Neural progenitor cell (in vitro differentiated cells): ENCODE measurements at regions not wholly inside any gene's neighbourhood (a gene's known extent, or its start where the extent isn't known, plus 50 kb on each side); places are given as distances from the start of the nearest gene placed in this dataset.

Experiments used
- DNase-seq: peaks from one replicate; pipeline ENCODE4 v3.0.0-alpha.2; 2016; ENCODE audit warnings: low spot score
- H2AFZ ChIP-seq: fragments of 200-600 bp; sonication (generic); replicated peaks from 2 replicates; pipeline ENCODE4 v1.6.1; 2016; ENCODE audit warnings: antibody characterized with exemption
- H3F3A ChIP-seq: fragments of 200-600 bp; sonication (generic); 2 replicates; pipeline ENCODE4 v1.6.1; 2016; ENCODE audit warnings: antibody characterized with exemption, low read depth
- H3K27ac ChIP-seq: fragments of 200-600 bp; sonication (generic); 2 replicates; pipeline ENCODE4 v1.5.1; 2016; ENCODE audit warnings: mild to moderate bottlenecking
- H3K27me3 ChIP-seq: fragments of 200-600 bp; sonication (generic); 2 replicates; pipeline ENCODE4 v1.6.1; 2016; ENCODE audit warnings: mild to moderate bottlenecking, moderate library complexity
- H3K36me3 ChIP-seq: fragments of 200-600 bp; sonication (generic); 2 replicates; pipeline ENCODE4 v1.5.1; 2016
- H3K4me1 ChIP-seq: fragments of 200-600 bp; sonication (generic); 2 replicates; pipeline ENCODE4 v1.6.1; 2016; ENCODE audit warnings: mixed run types
- H3K4me2 ChIP-seq: fragments of 200-600 bp; sonication (generic); 2 replicates; pipeline ENCODE4 v1.6.1; 2016
- H3K4me3 ChIP-seq: fragments of 200-600 bp; sonication (generic); 2 replicates; pipeline ENCODE4 v1.5.1; 2016
- H3K79me2 ChIP-seq: fragments of 200-600 bp; sonication (generic); 2 replicates; pipeline ENCODE4 v1.6.1; 2016; ENCODE audit warnings: low read depth
- H3K9ac ChIP-seq: fragments of 200-600 bp; sonication (generic); 2 replicates; pipeline ENCODE4 v1.6.1; 2016
- H3K9me3 ChIP-seq: fragments of 200-600 bp; sonication (generic); 2 replicates; pipeline ENCODE4 v1.5.1; 2016; ENCODE audit warnings: low read depth
- H4K20me1 ChIP-seq: fragments of 200-600 bp; sonication (generic); 2 replicates; pipeline ENCODE4 v1.6.1; 2016; ENCODE audit warnings: low read depth
- H3K27ac Mint-ChIP-seq: 3 replicates; pipeline ENCODE4 v1.8.0; 2021; ENCODE audit warnings: mixed read lengths
- H3K27me3 Mint-ChIP-seq: 2 replicates; pipeline ENCODE4 v1.8.0; 2022; ENCODE audit warnings: low read depth, mild to moderate bottlenecking, inconsistent platforms, moderate library complexity, mixed read lengths; ENCODE audit not compliant: insufficient read depth
- H3K36me3 Mint-ChIP-seq: 3 replicates; pipeline ENCODE4 v1.8.0; 2021; ENCODE audit warnings: mixed read lengths
- H3K4me1 Mint-ChIP-seq: 3 replicates; pipeline ENCODE4 v1.8.0; 2021; ENCODE audit warnings: mixed read lengths
- H3K4me3 Mint-ChIP-seq: 3 replicates; pipeline ENCODE4 v1.8.0; 2021; ENCODE audit warnings: mild to moderate bottlenecking, moderate library complexity, mixed read lengths
- H3K9me3 Mint-ChIP-seq: 3 replicates; pipeline ENCODE4 v1.8.0; 2020; ENCODE audit warnings: mixed read lengths
- CTCF ChIP-seq: fragments of 200-600 bp; sonication (generic); IDR thresholded peaks from 2 replicates; pipeline ENCODE4 v1.5.1; 2017; ENCODE audit warnings: antibody characterized with exemption, mild to moderate bottlenecking
- EZH2 ChIP-seq: fragments of 200-600 bp; sonication (generic); IDR thresholded peaks from 2 replicates; pipeline ENCODE4 v1.6.1; 2017; ENCODE audit warnings: antibody characterized with exemption, mild to moderate bottlenecking, moderate library complexity
- EZH2phosphoT487 ChIP-seq: fragments of 200-600 bp; sonication (generic); IDR thresholded peaks from 2 replicates; pipeline ENCODE4 v1.6.1; 2017; ENCODE audit warnings: antibody characterized with exemption

DNA sequence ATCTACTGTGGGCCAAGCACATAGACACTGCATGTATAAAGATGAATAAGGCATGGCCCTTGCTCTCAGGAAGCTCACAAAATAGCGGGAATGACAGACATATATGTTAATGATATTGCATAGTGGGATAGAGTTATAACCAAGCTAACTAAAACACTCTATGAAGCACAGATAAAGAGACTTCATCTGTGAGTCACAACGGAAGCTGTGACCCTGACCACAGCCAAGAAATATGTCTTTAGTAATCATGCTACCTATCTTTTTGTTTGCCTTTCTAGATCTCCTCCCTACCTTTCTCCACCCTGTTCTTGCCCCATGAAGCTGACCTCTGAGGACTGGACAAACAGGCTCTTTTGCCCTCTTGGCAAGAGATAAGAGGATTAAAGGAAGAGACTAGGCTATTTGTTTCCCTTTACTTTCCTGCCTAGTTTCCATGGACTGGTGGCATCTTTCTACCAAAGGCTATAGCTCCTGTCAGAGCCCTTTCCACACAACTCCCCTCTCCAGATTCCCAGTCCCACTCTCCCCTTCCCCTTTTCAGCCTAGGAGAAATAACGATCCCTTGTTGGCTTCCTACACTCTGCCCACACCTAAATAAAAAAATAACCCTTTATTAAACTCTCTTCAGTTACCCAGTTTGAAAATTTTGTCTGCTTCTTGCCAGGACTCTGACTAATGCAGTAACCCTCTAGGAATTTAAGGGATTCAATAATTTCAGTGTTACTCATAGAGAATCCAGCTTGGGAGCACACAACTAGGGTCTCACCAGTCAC is 504.9 kb upstream of the MARCKS start:
- H4K20me1 ChIP-seq, result no peaks in the 10 kb centered on the region
- H3K4me2 ChIP-seq, result no peak overlapping the region
- no peaks in the 10 kb centered on the region for H3K36me3 Mint-ChIP-seq
- no peak overlapping the region for H2AFZ ChIP-seq
- H3K27me3 ChIP-seq, result no peaks in the 10 kb centered on the region
- H3K27me3 Mint-ChIP-seq, result no peaks in the 10 kb centered on the region
- H3K9ac ChIP-seq, result no peak overlapping the region
- TF ChIP-seq EZH2, result no peak
- TF ChIP-seq CTCF, result no peak
- no peak for TF ChIP-seq EZH2phosphoT487
- peaks cover 6% of the 10 kb centered on the region for H3K9me3 Mint-ChIP-seq
- H3F3A ChIP-seq, result no peaks in the 10 kb centered on the region
- H3K79me2 ChIP-seq, result no peaks in the 10 kb centered on the region
- H3K27ac Mint-ChIP-seq, result no peak overlapping the region
- DNase-seq, result peak; percentile 21
- no peak overlapping the region for H3K4me3 Mint-ChIP-seq
- H3K27ac ChIP-seq, result no peak overlapping the region
- no peak overlapping the region for H3K4me3 ChIP-seq
- no peaks in the 10 kb centered on the region for H3K36me3 ChIP-seq
- no peaks in the 10 kb centered on the region for H3K9me3 ChIP-seq
- H3K4me1 Mint-ChIP-seq, result peaks cover 14% of the 10 kb centered on the region
- H3K4me1 ChIP-seq, result no peaks in the 10 kb centered on the region

- H3K27ac ChIP-seq, result no peak overlapping the region
These were observed 504.3 kb upstream of the MARCKS start for GRCh38 chr6:113352831-113353230.

DNA sequence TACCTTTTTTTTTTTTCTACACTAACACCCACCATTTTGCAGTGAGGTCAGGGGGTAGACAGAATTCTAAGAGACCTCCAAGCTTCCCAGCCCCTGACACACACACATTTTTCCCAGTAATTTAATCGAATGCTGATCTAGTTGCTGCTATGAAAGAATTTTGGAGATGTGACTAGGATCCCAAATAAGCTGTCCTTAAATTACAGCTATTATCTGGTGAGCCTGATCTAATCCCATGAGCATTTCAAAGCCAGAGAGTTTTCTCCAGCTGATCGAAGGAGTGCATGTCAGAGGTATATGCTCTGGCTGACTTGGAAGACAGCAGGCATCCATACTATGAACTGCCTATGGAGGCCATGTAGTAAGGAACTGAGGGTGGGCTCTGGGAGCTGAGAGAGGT is 503.8 kb upstream of the MARCKS start:
- no peak overlapping the region for H3K4me3 ChIP-seq
- no peak overlapping the region for H3K27ac ChIP-seq
- no peaks in the 10 kb centered on the region for H3K4me1 ChIP-seq
- H3K36me3 Mint-ChIP-seq, result no peaks in the 10 kb centered on the region
- H2AFZ ChIP-seq, result no peak overlapping the region
- no peaks in the 10 kb centered on the region for H3K9me3 ChIP-seq
- peaks cover 11% of the 10 kb centered on the region for H3K4me1 Mint-ChIP-seq
- TF ChIP-seq EZH2 (no peak), EZH2phosphoT487 (no peak), CTCF (no peak)
- DNase-seq, result no peak
- no peaks in the 10 kb centered on the region for H3K36me3 ChIP-seq
- H3K4me3 Mint-ChIP-seq, result no peak overlapping the region
- H3K79me2 ChIP-seq, result no peaks in the 10 kb centered on the region
- peaks cover 6% of the 10 kb centered on the region for H3K9me3 Mint-ChIP-seq
- H3K27me3 ChIP-seq, result no peaks in the 10 kb centered on the region
- H4K20me1 ChIP-seq, result no peaks in the 10 kb centered on the region
- no peaks in the 10 kb centered on the region for H3K27me3 Mint-ChIP-seq
- no peak overlapping the region for H3K9ac ChIP-seq
- no peak overlapping the region for H3K27ac Mint-ChIP-seq
- H3F3A ChIP-seq, result no peaks in the 10 kb centered on the region
- no peak overlapping the region for H3K4me2 ChIP-seq

More at GRCh38 chr6:113352831-113353230, 504.3 kb upstream of the MARCKS start:
- Histone ChIP-seq H2AFZ (no peak overlapping the region), H3K27me3 (no peaks in the 10 kb centered on the region), H3K4me2 (no peak overlapping the region), H3K4me3 (no peak overlapping the region), H3F3A (no peaks in the 10 kb centered on the region), H3K79me2 (no peaks in the 10 kb centered on the region), H3K9ac (no peak overlapping the region), H3K36me3 (no peaks in the 10 kb centered on the region), H4K20me1 (no peaks in the 10 kb centered on the region), H3K4me1 (no peaks in the 10 kb centered on the region), H3K9me3 (no peaks in the 10 kb centered on the region)
- Mint-ChIP-seq H3K27me3 (no peaks in the 10 kb centered on the region), H3K27ac (no peak overlapping the region), H3K9me3 (peaks cover 6% of the 10 kb centered on the region), H3K4me3 (no peak overlapping the region), H3K4me1 (peaks cover 11% of the 10 kb centered on the region), H3K36me3 (no peaks in the 10 kb centered on the region)
- DNase-seq, result no peak
- no peak for TF ChIP-seq EZH2phosphoT487
- no peak for TF ChIP-seq EZH2
- TF ChIP-seq CTCF, result no peak
